GM12878 (cell line): ENCODE measurements at regions not wholly inside any gene's neighbourhood (a gene's known extent, or its start where the extent isn't known, plus 50 kb on each side); places are given as distances from the start of the nearest gene placed in this dataset.

Source experiments
- ATAC-seq: fragments of 200-7000 bp; cut with Tn5 transposase; 3 replicates; pipeline ENCODE4 v1.9.1; 2020; ENCODE audit warnings: mild to moderate bottlenecking, moderate library complexity
- BruUV-seq: library from RNA; stranded (reverse); fragments of 400-500 nt; replicated peaks from 2 replicates; lab custom pipeline; 2021; lab: Mats Ljungman, UMichigan
- CTCF ChIA-PET: fragments of 300-600 bp; sonication (Branson Sonifier 250); formaldehyde crosslinking; extraction: SDS; loops from one replicate; lab custom pipeline; 2021; ENCODE audit warnings: inconsistent platforms; lab: Yijun Ruan, JAX
- POLR2A ChIA-PET: fragments of 350-600 bp; formaldehyde crosslinking; extraction: SDS; loops from one replicate; lab custom pipeline; 2021; ENCODE audit warnings: inconsistent platforms; lab: Charles Lee
- RAD21 ChIA-PET: fragments of 300-600 bp; sonication (Branson Sonifier 250); formaldehyde crosslinking; loops from one replicate; lab custom pipeline; 2023; ENCODE audit warnings: antibody characterized with exemption; ENCODE audit not compliant: unreplicated experiment; lab: Charles Lee
- SMC1A ChIA-PET: fragments of 300-600 bp; sonication (Branson Sonifier 250); formaldehyde crosslinking; loops from one replicate; lab custom pipeline; 2023; ENCODE audit not compliant: unreplicated experiment, uncharacterized antibody; lab: Charles Lee
- DNase-seq: peaks from one replicate; pipeline ENCODE4 v3.0.0-alpha.2; 2011; ENCODE audit warnings: low read depth, low spot score
- FAIRE-seq: peaks from 3 replicates; lab custom pipeline; 2011; peaks lifted over from hg19 to GRCh38; lab: Jason Lieb, UNC
- H2AFZ ChIP-seq: 2 replicates; pipeline ENCODE4 v1.6.0; 2011; ENCODE audit warnings: low read depth, low read length, control low read depth; ENCODE audit not compliant: control insufficient read depth
- H3K27ac ChIP-seq: 2 replicates; pipeline ENCODE4 v1.5.1; 2011; ENCODE audit warnings: control low read depth; ENCODE audit not compliant: control insufficient read depth, insufficient read depth
- H3K27me3 ChIP-seq, 2 experiments: replicated peaks in 1 of 2; 2 replicates each; pipeline versions ENCODE4 v1.6.0 to v1.6.1; 2011; ENCODE audit warnings: low read length in 1 of 2; ENCODE audit not compliant: control insufficient read depth in 2 of 2, insufficient read depth in 2 of 2
- H3K36me3 ChIP-seq, 2 experiments: 2 replicates each; pipeline ENCODE4 v1.5.1; 2011; ENCODE audit warnings: low read length in 1 of 2; ENCODE audit not compliant: control insufficient read depth in 2 of 2, insufficient read depth in 2 of 2
- H3K4me1 ChIP-seq: 2 replicates; pipeline ENCODE4 v1.6.1; 2011; ENCODE audit warnings: mild to moderate bottlenecking, low read length, moderate library complexity, mixed read lengths; ENCODE audit not compliant: control insufficient read depth, insufficient read depth
- H3K4me2 ChIP-seq: 2 replicates; pipeline ENCODE4 v1.6.0; 2011; ENCODE audit warnings: control low read depth; ENCODE audit not compliant: control insufficient read depth, insufficient read depth
- H3K4me3 ChIP-seq: fragments of 200-600 bp; sonication (generic); 2 replicates; pipeline ENCODE4 v1.5.1; 2016
- H3K79me2 ChIP-seq: 2 replicates; pipeline ENCODE4 v1.6.0; 2011; ENCODE audit warnings: low read length; ENCODE audit not compliant: control insufficient read depth, insufficient read depth
- H3K9ac ChIP-seq: 2 replicates; pipeline ENCODE4 v1.8.0; 2011; ENCODE audit warnings: low read length, control low read depth, mixed read lengths; ENCODE audit not compliant: control insufficient read depth, insufficient read depth
- H3K9me3 ChIP-seq: replicated peaks from 3 replicates; pipeline ENCODE4 v1.5.1; 2011; ENCODE audit warnings: mild to moderate bottlenecking, low read length; ENCODE audit not compliant: control insufficient read depth, insufficient read depth
- H4K20me1 ChIP-seq: 2 replicates; pipeline ENCODE4 v1.6.0; 2011; ENCODE audit not compliant: control insufficient read depth, insufficient read depth
- BHLHE40 ChIP-seq, 2 experiments: fragments of 450-650 bp in 1 of 2; IDR thresholded peaks; 2 replicates each; pipeline ENCODE4 v1.6.1; 2011 to 2017; ENCODE audit warnings: low read depth in 2 of 2, borderline replicate concordance in 1 of 2, improper control_type of control experiment in 1 of 2, low read length in 1 of 2, mild to moderate bottlenecking in 1 of 2
- CREB1 ChIP-seq: IDR thresholded peaks from 2 replicates; pipeline ENCODE4 v1.6.1; 2012; ENCODE audit warnings: low read depth, mild to moderate bottlenecking, inconsistent platforms
- IKZF2 ChIP-seq, 2 experiments: fragments of 450-650 bp; IDR thresholded peaks; 2 replicates each; pipeline ENCODE4 v1.6.1; 2017; ENCODE audit warnings: mild to moderate bottlenecking in 2 of 2, moderate library complexity in 2 of 2
- JUNB ChIP-seq: IDR thresholded peaks from 2 replicates; pipeline ENCODE4 v1.6.1; 2016; ENCODE audit warnings: antibody characterized with exemption, mild to moderate bottlenecking
- PKNOX1 ChIP-seq: fragments of 450-650 bp; IDR thresholded peaks from 2 replicates; pipeline ENCODE4 v1.6.1; 2016; ENCODE audit warnings: mild to moderate bottlenecking
- RAD51 ChIP-seq: fragments of 450-650 bp; IDR thresholded peaks from 2 replicates; pipeline ENCODE4 v1.6.1; 2016; ENCODE audit warnings: moderate library complexity, mild to moderate bottlenecking, inconsistent platforms
- USF1 ChIP-seq: IDR thresholded peaks from 2 replicates; pipeline ENCODE4 v1.6.1; 2011; ENCODE audit warnings: borderline replicate concordance, low read depth, mild to moderate bottlenecking, moderate library complexity, mixed read lengths, low read length; ENCODE audit not compliant: insufficient read depth; ENCODE audit errors: extremely low read length
- ZNF24 ChIP-seq: fragments of 450-650 bp; IDR thresholded peaks from 2 replicates; pipeline ENCODE4 v1.6.1; 2017; ENCODE audit warnings: antibody characterized with exemption, mild to moderate bottlenecking
- whole genome bisulfite sequencing: methylation state at CpG from one replicate; pipeline ENCODE4 v1.1.6; 2016; ENCODE audit warnings: low lambda C conversion rate; ENCODE audit not compliant: insufficient replicate concordance, insufficient coverage; ENCODE audit errors: missing lambda C conversion rate; 5-methylcytosine and 5-hydroxymethylcytosine counted together
- in situ Hi-C: fragments of 300-500 bp; cut with MboI; formaldehyde crosslinking; loops from 9 replicates; pipeline ENCODE4 v1.14.3; 2018; ENCODE audit warnings: mixed read lengths
- intact Hi-C: fragments of 100-400 bp; cut with micrococcal nuclease; formaldehyde crosslinking; loops from one replicate; pipeline ENCODE4 v1.14.2; 2022; ENCODE audit not compliant: unreplicated experiment

GRCh38 chr22:19579880-19580279, 55.7 kb upstream of the CLDN5 start:
- RAD21 ChIA-PET = interaction anchor here (0.6 kb wide), 1 partner anchor 74 kb away, joined by 3 read pairs; no protein-coding TSS in a partner anchor
- BruUV-seq = no TSS peak
- H3K9me3 ChIP-seq = no peaks in the 10 kb centered on the region
- no peaks in the 10 kb centered on the region for H3K27me3 ChIP-seq
- intact Hi-C loops (no loop called here), in situ Hi-C loops (no loop called here)
- no peaks in the 10 kb centered on the region for H3K36me3 ChIP-seq
- ATAC-seq (peak; percentile 63), FAIRE-seq (no peak), DNase-seq (peak; percentile 7)
- H4K20me1 ChIP-seq = no peaks in the 10 kb centered on the region
- peak overlapping the region; percentile 37 for H2AFZ ChIP-seq
- H3K4me3 ChIP-seq = no peak overlapping the region
- TF ChIP-seq JUNB = no peak
- peak; percentile 15 to 41; a peak in 1 of 4 replicates for TF ChIP-seq IKZF2 (IDR thresholded peaks at IDR 0.05)
- peak; percentile 25 for TF ChIP-seq USF1
- peak in 1 of 2 experiments; percentile 37; a peak in 1 of 4 replicates for TF ChIP-seq BHLHE40 (IDR thresholded peaks at IDR 0.05; ENCODE audit: borderline replicate concordance in 1 of 2, low read depth in 2 of 2, low read length in 1 of 2)
- TF ChIP-seq RAD51 = peak; percentile 50; the same call in 1 of the 2 replicates
- no peak for TF ChIP-seq PKNOX1
- no peak for TF ChIP-seq ZNF24
- TF ChIP-seq CREB1 = no peak
- CTCF ChIA-PET = no interaction called here
- H3K9ac ChIP-seq = no peak overlapping the region
- WGBS = 11% methylated on average over 12 of the region's 12 CpGs
- H3K4me2 ChIP-seq = peak overlapping the region; percentile 12; the same call in 1 of the 2 replicates
- POLR2A ChIA-PET = no interaction called here
- H3K4me1 ChIP-seq = peaks cover 17% of the 10 kb centered on the region
- H3K79me2 ChIP-seq = no peaks in the 10 kb centered on the region
- SMC1A ChIA-PET = interaction anchor here (0.7 to 1.6 kb wide), 2 partner anchors 23 to 39 kb away, joined by 3 to 5 read pairs; no protein-coding TSS in a partner anchor
- H3K27ac ChIP-seq = no peak overlapping the region
